ENCODE measurements at regions not wholly inside any gene's neighbourhood (a gene's known extent, or its start where the extent isn't known, plus 50 kb on each side); places are given as distances from the start of the nearest gene placed in this dataset.

DNA sequence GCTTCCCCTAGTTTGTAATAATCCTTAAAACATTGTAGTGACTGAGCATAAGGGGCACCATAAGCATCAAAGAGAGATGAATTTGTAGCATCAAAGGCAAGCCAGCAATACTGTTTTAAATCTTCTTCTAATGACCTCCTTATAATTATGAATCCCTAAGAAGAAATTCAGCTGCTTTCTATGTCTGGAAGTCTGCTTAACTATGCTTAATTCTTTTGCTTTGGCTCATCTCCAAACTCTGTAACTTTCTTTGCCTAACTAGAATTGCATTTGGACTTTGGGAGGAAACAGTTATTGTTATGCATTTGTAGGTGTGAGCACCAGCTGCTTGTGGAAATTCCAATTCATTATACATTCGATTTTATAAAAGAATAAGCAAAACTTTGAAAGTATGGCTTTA is 117.7 kb upstream of the SPATA16 start:
- no peak for TF ChIP-seq PPARA (CRISPR knock-in tag; IDR thresholded peaks at IDR 0.05; ENCODE audit: borderline replicate concordance)
- no peak for TF ChIP-seq TCF4 (CRISPR knock-in tag; IDR thresholded peaks at IDR 0.05; ENCODE audit: borderline replicate concordance)
- TF ChIP-seq, protein P1, sequence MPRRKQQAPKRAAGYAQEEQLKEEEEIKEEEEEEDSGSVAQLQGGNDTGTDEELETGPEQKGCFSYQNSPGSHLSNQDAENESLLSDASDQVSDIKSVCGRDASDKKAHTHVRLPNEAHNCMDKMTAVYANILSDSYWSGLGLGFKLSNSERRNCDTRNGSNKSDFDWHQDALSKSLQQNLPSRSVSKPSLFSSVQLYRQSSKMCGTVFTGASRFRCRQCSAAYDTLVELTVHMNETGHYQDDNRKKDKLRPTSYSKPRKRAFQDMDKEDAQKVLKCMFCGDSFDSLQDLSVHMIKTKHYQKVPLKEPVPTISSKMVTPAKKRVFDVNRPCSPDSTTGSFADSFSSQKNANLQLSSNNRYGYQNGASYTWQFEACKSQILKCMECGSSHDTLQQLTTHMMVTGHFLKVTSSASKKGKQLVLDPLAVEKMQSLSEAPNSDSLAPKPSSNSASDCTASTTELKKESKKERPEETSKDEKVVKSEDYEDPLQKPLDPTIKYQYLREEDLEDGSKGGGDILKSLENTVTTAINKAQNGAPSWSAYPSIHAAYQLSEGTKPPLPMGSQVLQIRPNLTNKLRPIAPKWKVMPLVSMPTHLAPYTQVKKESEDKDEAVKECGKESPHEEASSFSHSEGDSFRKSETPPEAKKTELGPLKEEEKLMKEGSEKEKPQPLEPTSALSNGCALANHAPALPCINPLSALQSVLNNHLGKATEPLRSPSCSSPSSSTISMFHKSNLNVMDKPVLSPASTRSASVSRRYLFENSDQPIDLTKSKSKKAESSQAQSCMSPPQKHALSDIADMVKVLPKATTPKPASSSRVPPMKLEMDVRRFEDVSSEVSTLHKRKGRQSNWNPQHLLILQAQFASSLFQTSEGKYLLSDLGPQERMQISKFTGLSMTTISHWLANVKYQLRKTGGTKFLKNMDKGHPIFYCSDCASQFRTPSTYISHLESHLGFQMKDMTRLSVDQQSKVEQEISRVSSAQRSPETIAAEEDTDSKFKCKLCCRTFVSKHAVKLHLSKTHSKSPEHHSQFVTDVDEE (CRISPR knock-in tag; IDR thresholded peaks at IDR 0.05), result no peak
- TF ChIP-seq, protein P2, sequence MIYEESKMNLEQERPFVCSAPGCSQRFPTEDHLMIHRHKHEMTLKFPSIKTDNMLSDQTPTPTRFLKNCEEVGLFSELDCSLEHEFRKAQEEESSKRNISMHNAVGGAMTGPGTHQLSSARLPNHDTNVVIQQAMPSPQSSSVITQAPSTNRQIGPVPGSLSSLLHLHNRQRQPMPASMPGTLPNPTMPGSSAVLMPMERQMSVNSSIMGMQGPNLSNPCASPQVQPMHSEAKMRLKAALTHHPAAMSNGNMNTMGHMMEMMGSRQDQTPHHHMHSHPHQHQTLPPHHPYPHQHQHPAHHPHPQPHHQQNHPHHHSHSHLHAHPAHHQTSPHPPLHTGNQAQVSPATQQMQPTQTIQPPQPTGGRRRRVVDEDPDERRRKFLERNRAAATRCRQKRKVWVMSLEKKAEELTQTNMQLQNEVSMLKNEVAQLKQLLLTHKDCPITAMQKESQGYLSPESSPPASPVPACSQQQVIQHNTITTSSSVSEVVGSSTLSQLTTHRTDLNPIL (CRISPR knock-in tag; IDR thresholded peaks at IDR 0.05; ENCODE audit: low read depth), result no peak
- no peak for TF ChIP-seq PATZ1 (CRISPR knock-in tag; IDR thresholded peaks at IDR 0.05; ENCODE audit: borderline replicate concordance)
- TF ChIP-seq ZFP3 (CRISPR knock-in tag; IDR thresholded peaks at IDR 0.05), result no peak
- no peak for TF ChIP-seq ZNF8 (CRISPR knock-in tag; IDR thresholded peaks at IDR 0.05)
- no peak for TF ChIP-seq POU6F1 (CRISPR knock-in tag; IDR thresholded peaks at IDR 0.05; ENCODE audit: borderline replicate concordance, low read depth)
- TF ChIP-seq ESRRG (CRISPR knock-in tag; IDR thresholded peaks at IDR 0.05), result no peak
- no peak for TF ChIP-seq GLIS3 (CRISPR knock-in tag; IDR thresholded peaks at IDR 0.05)
